ENCODE measurements at regions not wholly inside any gene's neighbourhood (a gene's known extent, or its start where the extent isn't known, plus 50 kb on each side); places are given as distances from the start of the nearest gene placed in this dataset.

DNA sequence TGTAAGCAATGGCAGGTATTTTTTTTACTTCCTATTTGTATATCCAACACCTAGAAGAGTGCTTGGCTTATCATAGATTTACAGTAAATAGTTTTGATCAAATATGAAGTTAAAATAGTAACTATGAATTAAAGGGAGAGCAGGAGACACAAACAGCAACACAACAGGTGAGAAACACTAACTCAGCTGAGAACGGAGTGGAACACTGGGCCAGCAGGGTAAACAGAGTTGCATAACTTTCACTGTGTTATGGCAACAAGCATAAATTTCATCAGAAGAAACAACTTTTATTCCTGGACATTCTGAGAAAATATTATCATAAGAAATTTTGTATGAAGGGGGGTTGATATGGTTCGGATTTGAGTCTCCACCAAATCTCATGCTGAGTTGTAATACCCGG lies 52.2 kb upstream of the SMIM30 start:
- Histone ChIP-seq H2AK9ac (replicated peaks; ENCODE audit: low read depth, low read length, poor library complexity) (no peak overlapping the region), H4K5ac (ENCODE audit: low read depth, low read length) (no peak overlapping the region), H3K56ac (ENCODE audit: extremely low read depth, insufficient read depth, low read length) (no peak overlapping the region; the same call in 1 of the 2 replicates), H4K91ac (ENCODE audit: insufficient read depth, low read depth, low read length) (no peak overlapping the region), H2AFZ (replicated peaks; ENCODE audit: low read length, poor library complexity) (no peak overlapping the region), H3K27ac (ENCODE audit: insufficient read depth, low read length) (no peak overlapping the region), H3K36me3 (ENCODE audit: control insufficient read depth, insufficient read depth, low read length) (no peaks in the 10 kb centered on the region), H2BK20ac (ENCODE audit: low read depth, low read length) (no peak overlapping the region), H2BK15ac (ENCODE audit: low read depth, low read length) (no peak overlapping the region), H3K9me3 (ENCODE audit: control insufficient read depth, insufficient read depth, low read length) (no peaks in the 10 kb centered on the region), H3K4me1 (ENCODE audit: control insufficient read depth, insufficient read depth, low read length) (no peaks in the 10 kb centered on the region), H3K27me3 (ENCODE audit: control insufficient read depth, insufficient read depth, low read length) (no peaks in the 10 kb centered on the region), H3K18ac (ENCODE audit: low read depth, low read length) (no peak overlapping the region), H4K20me1 (ENCODE audit: insufficient read depth, low read length) (no peaks in the 10 kb centered on the region), H3K9ac (ENCODE audit: low read depth, low read length) (no peak overlapping the region), H3K23ac (ENCODE audit: low read depth, low read length) (no peak overlapping the region), H3K4ac (ENCODE audit: low read depth, low read length) (no peak overlapping the region), H2BK120ac (ENCODE audit: low read depth, low read length) (no peak overlapping the region), H3K9me1 (ENCODE audit: insufficient read depth, low read length) (no peaks in the 10 kb centered on the region), H3K79me1 (ENCODE audit: low read depth in 1 of 2, low read length in 2 of 2) (no peaks in the 10 kb centered on the region), H3K14ac (replicated peaks; ENCODE audit: low read depth, low read length) (no peak overlapping the region), H3K4me3 (ENCODE audit: insufficient read depth, low read depth, low read length) (no peak overlapping the region), H2BK5ac (ENCODE audit: low read depth, low read length, poor library complexity, severe bottlenecking) (no peak overlapping the region), H3K4me2 (ENCODE audit: low read depth, low read length) (no peak overlapping the region), H2AK5ac (ENCODE audit: low read depth, low read length) (no peak overlapping the region), H4K8ac (ENCODE audit: low read depth in 2 of 2, low read length in 2 of 2) (no peak overlapping the region)
- dilution Hi-C loops (cut with HindIII; ENCODE audit: low sequenced_read_pairs, unreplicated experiment) = no loop called here
- POLR2A ChIA-PET (ENCODE audit: unreplicated experiment) = no interaction called here
- CTCF ChIA-PET = no interaction called here
- in situ Hi-C loops (cut with MboI; ENCODE audit: low sequenced_read_pairs) = no loop called here
- BruUV-seq (replicated peaks) = no TSS peak
- no CpG with 5 or more reads among the region's 3 CpGs for WGBS, 2 experiments (ENCODE audit: extremely low coverage in 2 of 2, insufficient read length in 1 of 2)
- DNase-seq (no peak), ATAC-seq (ENCODE audit: low read depth) (no peak)
- intact Hi-C loops (cut with micrococcal nuclease) = no loop called here
- TF ChIP-seq RAD21 (IDR thresholded peaks at IDR 0.05; ENCODE audit: low read length) (no peak), CHD1 (IDR thresholded peaks at IDR 0.05; ENCODE audit: low read depth, low read length) (no peak), FOS (IDR thresholded peaks at IDR 0.05; ENCODE audit: low read depth, low read length) (no peak), RFX5 (IDR thresholded peaks at IDR 0.05; ENCODE audit: low read depth, low read length) (no peak), NFE2L2 (IDR thresholded peaks at IDR 0.05; ENCODE audit: low read depth, low read length) (no peak), POLR2A (IDR thresholded peaks at IDR 0.05; ENCODE audit: low read depth, low read length) (no peak), BHLHE40 (IDR thresholded peaks at IDR 0.05; ENCODE audit: low read depth, low read length) (no peak), SMC3 (IDR thresholded peaks at IDR 0.05; ENCODE audit: low read depth, low read length) (no peak), MXI1 (IDR thresholded peaks at IDR 0.05; ENCODE audit: borderline replicate concordance, low read depth, low read length) (no peak), RCOR1 (IDR thresholded peaks at IDR 0.05; ENCODE audit: insufficient replicate concordance, low read length) (no peak)
- TF ChIP-seq, protein P1, sequence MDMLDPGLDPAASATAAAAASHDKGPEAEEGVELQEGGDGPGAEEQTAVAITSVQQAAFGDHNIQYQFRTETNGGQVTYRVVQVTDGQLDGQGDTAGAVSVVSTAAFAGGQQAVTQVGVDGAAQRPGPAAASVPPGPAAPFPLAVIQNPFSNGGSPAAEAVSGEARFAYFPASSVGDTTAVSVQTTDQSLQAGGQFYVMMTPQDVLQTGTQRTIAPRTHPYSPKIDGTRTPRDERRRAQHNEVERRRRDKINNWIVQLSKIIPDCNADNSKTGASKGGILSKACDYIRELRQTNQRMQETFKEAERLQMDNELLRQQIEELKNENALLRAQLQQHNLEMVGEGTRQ (IDR thresholded peaks at IDR 0.05; ENCODE audit: low read depth, low read length) = no peak
- TF ChIP-seq, protein P2, sequence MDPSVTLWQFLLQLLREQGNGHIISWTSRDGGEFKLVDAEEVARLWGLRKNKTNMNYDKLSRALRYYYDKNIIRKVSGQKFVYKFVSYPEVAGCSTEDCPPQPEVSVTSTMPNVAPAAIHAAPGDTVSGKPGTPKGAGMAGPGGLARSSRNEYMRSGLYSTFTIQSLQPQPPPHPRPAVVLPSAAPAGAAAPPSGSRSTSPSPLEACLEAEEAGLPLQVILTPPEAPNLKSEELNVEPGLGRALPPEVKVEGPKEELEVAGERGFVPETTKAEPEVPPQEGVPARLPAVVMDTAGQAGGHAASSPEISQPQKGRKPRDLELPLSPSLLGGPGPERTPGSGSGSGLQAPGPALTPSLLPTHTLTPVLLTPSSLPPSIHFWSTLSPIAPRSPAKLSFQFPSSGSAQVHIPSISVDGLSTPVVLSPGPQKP (IDR thresholded peaks at IDR 0.05; ENCODE audit: borderline replicate concordance, low read depth, low read length) = no peak
- TF ChIP-seq, protein P3, sequence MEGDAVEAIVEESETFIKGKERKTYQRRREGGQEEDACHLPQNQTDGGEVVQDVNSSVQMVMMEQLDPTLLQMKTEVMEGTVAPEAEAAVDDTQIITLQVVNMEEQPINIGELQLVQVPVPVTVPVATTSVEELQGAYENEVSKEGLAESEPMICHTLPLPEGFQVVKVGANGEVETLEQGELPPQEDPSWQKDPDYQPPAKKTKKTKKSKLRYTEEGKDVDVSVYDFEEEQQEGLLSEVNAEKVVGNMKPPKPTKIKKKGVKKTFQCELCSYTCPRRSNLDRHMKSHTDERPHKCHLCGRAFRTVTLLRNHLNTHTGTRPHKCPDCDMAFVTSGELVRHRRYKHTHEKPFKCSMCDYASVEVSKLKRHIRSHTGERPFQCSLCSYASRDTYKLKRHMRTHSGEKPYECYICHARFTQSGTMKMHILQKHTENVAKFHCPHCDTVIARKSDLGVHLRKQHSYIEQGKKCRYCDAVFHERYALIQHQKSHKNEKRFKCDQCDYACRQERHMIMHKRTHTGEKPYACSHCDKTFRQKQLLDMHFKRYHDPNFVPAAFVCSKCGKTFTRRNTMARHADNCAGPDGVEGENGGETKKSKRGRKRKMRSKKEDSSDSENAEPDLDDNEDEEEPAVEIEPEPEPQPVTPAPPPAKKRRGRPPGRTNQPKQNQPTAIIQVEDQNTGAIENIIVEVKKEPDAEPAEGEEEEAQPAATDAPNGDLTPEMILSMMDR (conservative IDR thresholded peaks at IDR 0.05; ENCODE audit: low read depth, low read length) = no peak

Data from IMR-90 (cell line).